GM12878 (cell line): ENCODE measurements at regions not wholly inside any gene's neighbourhood (a gene's known extent, or its start where the extent isn't known, plus 50 kb on each side); places are given as distances from the start of the nearest gene placed in this dataset.

Source experiments
- ATAC-seq: fragments of 200-7000 bp; cut with Tn5 transposase; 3 replicates; pipeline ENCODE4 v1.9.1; 2020; ENCODE audit warnings: mild to moderate bottlenecking, moderate library complexity
- BruUV-seq: library from RNA; stranded (reverse); fragments of 400-500 nt; replicated peaks from 2 replicates; lab custom pipeline; 2021; lab: Mats Ljungman, UMichigan
- CTCF ChIA-PET: fragments of 300-600 bp; sonication (Branson Sonifier 250); formaldehyde crosslinking; extraction: SDS; loops from one replicate; lab custom pipeline; 2021; ENCODE audit warnings: inconsistent platforms; lab: Yijun Ruan, JAX
- POLR2A ChIA-PET: fragments of 350-600 bp; formaldehyde crosslinking; extraction: SDS; loops from one replicate; lab custom pipeline; 2021; ENCODE audit warnings: inconsistent platforms; lab: Charles Lee
- RAD21 ChIA-PET: fragments of 300-600 bp; sonication (Branson Sonifier 250); formaldehyde crosslinking; loops from one replicate; lab custom pipeline; 2023; ENCODE audit warnings: antibody characterized with exemption; ENCODE audit not compliant: unreplicated experiment; lab: Charles Lee
- SMC1A ChIA-PET: fragments of 300-600 bp; sonication (Branson Sonifier 250); formaldehyde crosslinking; loops from one replicate; lab custom pipeline; 2023; ENCODE audit not compliant: unreplicated experiment, uncharacterized antibody; lab: Charles Lee
- DNase-seq: peaks from one replicate; pipeline ENCODE4 v3.0.0-alpha.2; 2011; ENCODE audit warnings: low read depth, low spot score
- FAIRE-seq: peaks from 3 replicates; lab custom pipeline; 2011; peaks lifted over from hg19 to GRCh38; lab: Jason Lieb, UNC
- H2AFZ ChIP-seq: 2 replicates; pipeline ENCODE4 v1.6.0; 2011; ENCODE audit warnings: low read depth, low read length, control low read depth; ENCODE audit not compliant: control insufficient read depth
- H3K27ac ChIP-seq: 2 replicates; pipeline ENCODE4 v1.5.1; 2011; ENCODE audit warnings: control low read depth; ENCODE audit not compliant: control insufficient read depth, insufficient read depth
- H3K27me3 ChIP-seq, 2 experiments: replicated peaks in 1 of 2; 2 replicates each; pipeline versions ENCODE4 v1.6.0 to v1.6.1; 2011; ENCODE audit warnings: low read length in 1 of 2; ENCODE audit not compliant: control insufficient read depth in 2 of 2, insufficient read depth in 2 of 2
- H3K36me3 ChIP-seq, 2 experiments: 2 replicates each; pipeline ENCODE4 v1.5.1; 2011; ENCODE audit warnings: low read length in 1 of 2; ENCODE audit not compliant: control insufficient read depth in 2 of 2, insufficient read depth in 2 of 2
- H3K4me1 ChIP-seq: 2 replicates; pipeline ENCODE4 v1.6.1; 2011; ENCODE audit warnings: mild to moderate bottlenecking, low read length, moderate library complexity, mixed read lengths; ENCODE audit not compliant: control insufficient read depth, insufficient read depth
- H3K4me2 ChIP-seq: 2 replicates; pipeline ENCODE4 v1.6.0; 2011; ENCODE audit warnings: control low read depth; ENCODE audit not compliant: control insufficient read depth, insufficient read depth
- H3K4me3 ChIP-seq: fragments of 200-600 bp; sonication (generic); 2 replicates; pipeline ENCODE4 v1.5.1; 2016
- H3K79me2 ChIP-seq: 2 replicates; pipeline ENCODE4 v1.6.0; 2011; ENCODE audit warnings: low read length; ENCODE audit not compliant: control insufficient read depth, insufficient read depth
- H3K9ac ChIP-seq: 2 replicates; pipeline ENCODE4 v1.8.0; 2011; ENCODE audit warnings: low read length, control low read depth, mixed read lengths; ENCODE audit not compliant: control insufficient read depth, insufficient read depth
- H3K9me3 ChIP-seq: replicated peaks from 3 replicates; pipeline ENCODE4 v1.5.1; 2011; ENCODE audit warnings: mild to moderate bottlenecking, low read length; ENCODE audit not compliant: control insufficient read depth, insufficient read depth
- H4K20me1 ChIP-seq: 2 replicates; pipeline ENCODE4 v1.6.0; 2011; ENCODE audit not compliant: control insufficient read depth, insufficient read depth
- CTCF ChIP-seq, 3 experiments: IDR thresholded peaks in 2 of 3; conservative IDR thresholded peaks in 1 of 3; 2 replicates each; pipeline ENCODE4 v1.5.1; 2011; ENCODE audit warnings: low read depth in 3 of 3, low read length in 3 of 3, mild to moderate bottlenecking in 3 of 3, control low read depth in 2 of 3, moderate library complexity in 2 of 3, inconsistent platforms in 1 of 3, mixed read lengths in 1 of 3; ENCODE audit not compliant: control insufficient read depth in 2 of 3, insufficient read depth in 1 of 3; ENCODE audit errors: extremely low read depth in 1 of 3
- ESRRA ChIP-seq: IDR thresholded peaks from 2 replicates; pipeline ENCODE4 v1.6.1; 2012; ENCODE audit warnings: mild to moderate bottlenecking, low read length, improper control_type of control experiment
- PML ChIP-seq: IDR thresholded peaks from 2 replicates; pipeline ENCODE4 v1.6.1; 2012; ENCODE audit warnings: low read length, inconsistent platforms
- POLR2AphosphoS2 ChIP-seq: IDR thresholded peaks from 2 replicates; pipeline ENCODE4 v1.6.1; 2011; ENCODE audit warnings: low read depth, mild to moderate bottlenecking, low read length, improper control_type of control experiment, moderate library complexity
- PRDM15 ChIP-seq: fragments of 450-650 bp; formaldehyde crosslinking; IDR thresholded peaks from 2 replicates; pipeline ENCODE4 v1.4.0; 2020; ENCODE audit warnings: mild to moderate bottlenecking, moderate library complexity
- SMAD1 ChIP-seq: fragments of 450-650 bp; IDR thresholded peaks from 2 replicates; pipeline ENCODE4 v1.6.1; 2018; ENCODE audit warnings: mild to moderate bottlenecking, low read depth; ENCODE audit not compliant: partially characterized antibody
- SMAD5 ChIP-seq: IDR thresholded peaks from 2 replicates; pipeline ENCODE4 v1.6.1; 2016; ENCODE audit warnings: antibody characterized with exemption, low read depth
- SREBF1 ChIP-seq: IDR thresholded peaks from 2 replicates; pipeline ENCODE4 v1.6.1; 2012; ENCODE audit warnings: mild to moderate bottlenecking, low read length
- SUPT20H ChIP-seq: IDR thresholded peaks from 2 replicates; pipeline ENCODE4 v1.6.1; 2011; ENCODE audit warnings: low read depth, mild to moderate bottlenecking, low read length, moderate library complexity, borderline replicate concordance; ENCODE audit not compliant: control insufficient read depth
- ZBTB40 ChIP-seq: fragments of 450-650 bp; IDR thresholded peaks from 2 replicates; pipeline ENCODE4 v1.6.1; 2016; ENCODE audit warnings: mild to moderate bottlenecking, moderate library complexity, borderline replicate concordance
- WGBS: methylation state at CpG from one replicate; pipeline ENCODE4 v1.1.6; 2016; ENCODE audit warnings: low lambda C conversion rate; ENCODE audit not compliant: insufficient replicate concordance, insufficient coverage; ENCODE audit errors: missing lambda C conversion rate; 5-methylcytosine and 5-hydroxymethylcytosine counted together
- in situ Hi-C: fragments of 300-500 bp; cut with MboI; formaldehyde crosslinking; loops from 9 replicates; pipeline ENCODE4 v1.14.3; 2018; ENCODE audit warnings: mixed read lengths
- intact Hi-C: fragments of 100-400 bp; cut with micrococcal nuclease; formaldehyde crosslinking; loops from one replicate; pipeline ENCODE4 v1.14.2; 2022; ENCODE audit not compliant: unreplicated experiment

- DNase-seq (no peak), FAIRE-seq (no peak), ATAC-seq (no peak; the same call in 2 of the 3 replicates)
- ChIA-PET RAD21 (interaction anchor here (1.0 to 11.1 kb wide), 31 partner anchors 25 to 646 kb away, joined by 3 to 282 read pairs (median 4); partner anchors contain the start of genes GLUL and TEDDM1), POLR2A (interaction anchor here (1.0 to 4.2 kb wide), 4 partner anchors 50 to 252 kb away, joined by 3 to 24 read pairs (median 8); partner anchors contain the start of gene GLUL), CTCF (interaction anchor here (0.6 to 14.5 kb wide), 57 partner anchors 9 to 666 kb away, joined by 3 to 418 read pairs (median 4); partner anchors contain the start of genes GLUL and TEDDM1), SMC1A (interaction anchor here (0.8 to 10.0 kb wide), 39 partner anchors 27 to 642 kb away, joined by 3 to 303 read pairs (median 4); partner anchors contain the start of genes GLUL and TEDDM1)
- Histone ChIP-seq H3K4me1 (peaks cover 9% of the 10 kb centered on the region), H3K79me2 (no peaks in the 10 kb centered on the region), H4K20me1 (no peaks in the 10 kb centered on the region), H3K9me3 (no peaks in the 10 kb centered on the region), H3K36me3 (no peaks in the 10 kb centered on the region), H3K9ac (no peak overlapping the region), H3K27ac (no peak overlapping the region), H2AFZ (peak overlapping the region; percentile 6; the same call in 1 of the 2 replicates), H3K4me3 (no peak overlapping the region), H3K27me3 (no peaks in the 10 kb centered on the region), H3K4me2 (no peak overlapping the region)
- in situ Hi-C loops (loop anchor here (5.0 to 10.0 kb wide), 2 partner anchors 253 to 641 kb away; partner anchors contain the start of gene NPL), intact Hi-C loops (loop anchor here (1.0 to 2.0 kb wide), 3 partner anchors 55 to 252 kb away; no protein-coding TSS in a partner anchor)
- 42% methylated on average over 8 of the region's 8 CpGs for WGBS
- no TSS peak for BruUV-seq
- no peak for TF ChIP-seq POLR2AphosphoS2
- no peak for TF ChIP-seq SUPT20H
- no peak for TF ChIP-seq ZBTB40
- TF ChIP-seq SMAD1 = no peak
- no peak for TF ChIP-seq PRDM15 (CRISPR knock-in tag)
- TF ChIP-seq CTCF (IDR thresholded peaks at IDR 0.05 in 2 of 3, conservative IDR thresholded peaks at IDR 0.05 in 1 of 3; ENCODE audit: control insufficient read depth in 2 of 3, extremely low read depth in 1 of 3, insufficient read depth in 1 of 3, low read depth in 3 of 3, low read length in 3 of 3) = no peak
- TF ChIP-seq PML = no peak
- TF ChIP-seq SMAD5 = no peak
- TF ChIP-seq ESRRA = no peak
- TF ChIP-seq SREBF1 = no peak
These were observed 82.5 kb upstream of the ZNF648 start for GRCh38 chr1:182143825-182144645.
